GM19372 (cell line): ENCODE measurements at regions not wholly inside any gene's neighbourhood (a gene's known extent, or its start where the extent isn't known, plus 50 kb on each side); places are given as distances from the start of the nearest gene placed in this dataset.

Experiments used
- ATAC-seq: cut with Tn5 transposase; IDR thresholded peaks from one replicate; pipeline ENCODE4 v1.9.1; 2021; ENCODE audit warnings: mild to moderate bottlenecking, low read depth, moderate library complexity; ENCODE audit not compliant: unreplicated experiment

GRCh38 chr3:18648868-18649462, 223.8 kb upstream of the SATB1 start:
- ATAC-seq, result no peak

GRCh38 chr3:18648159-18648558, 223.0 kb upstream of the SATB1 start:
- ATAC-seq, result no peak

GRCh38 chr3:18645619-18646018, 220.5 kb upstream of the SATB1 start:
- no peak for ATAC-seq

GRCh38 chr3:18643281-18643680, 218.1 kb upstream of the SATB1 start:
- ATAC-seq, result no peak

GRCh38 chr3:18641916-18642315, 216.8 kb upstream of the SATB1 start:
- no peak for ATAC-seq

GRCh38 chr3:18635215-18635614, 210.1 kb upstream of the SATB1 start:
- ATAC-seq, result no peak

GRCh38 chr3:18634461-18634860, 209.3 kb upstream of the SATB1 start:
- ATAC-seq, result no peak

- no peak for ATAC-seq
Measured at GRCh38 chr3:18633002-18633401, 207.9 kb upstream of the SATB1 start.

GRCh38 chr3:18630295-18630694, 205.2 kb upstream of the SATB1 start:
- ATAC-seq, result no peak

- ATAC-seq, result no peak
Measured at GRCh38 chr3:18625085-18625484, 199.9 kb upstream of the SATB1 start.

- ATAC-seq, result no peak
Measured at GRCh38 chr3:18623220-18623619, 198.1 kb upstream of the SATB1 start.

GRCh38 chr3:18618723-18619122, 193.6 kb upstream of the SATB1 start:
- ATAC-seq, result no peak

GRCh38 chr3:18611991-18612390, 186.9 kb upstream of the SATB1 start:
- ATAC-seq, result no peak

GRCh38 chr3:18609187-18609586, 184.0 kb upstream of the SATB1 start:
- ATAC-seq, result no peak

GRCh38 chr3:18597919-18598318, 172.8 kb upstream of the SATB1 start:
- no peak for ATAC-seq

- no peak for ATAC-seq
Measured at GRCh38 chr3:18593231-18593630, 168.1 kb upstream of the SATB1 start.

- no peak for ATAC-seq
Measured at GRCh38 chr3:18591120-18591519, 166.0 kb upstream of the SATB1 start.

GRCh38 chr3:18586076-18586475, 160.9 kb upstream of the SATB1 start:
- ATAC-seq, result no peak

- ATAC-seq, result no peak
Measured at GRCh38 chr3:18585004-18585968, 160.1 kb upstream of the SATB1 start.

GRCh38 chr3:18580268-18580667, 155.1 kb upstream of the SATB1 start:
- no peak for ATAC-seq

GRCh38 chr3:18579661-18580060, 154.5 kb upstream of the SATB1 start:
- no peak for ATAC-seq

GRCh38 chr3:18575573-18575972, 150.4 kb upstream of the SATB1 start:
- no peak for ATAC-seq
